NCI-H345 treated with DMSO at 0.1 percent for 48 hours (cell line): ENCODE measurements at regions not wholly inside any gene's neighbourhood (a gene's known extent, or its start where the extent isn't known, plus 50 kb on each side); places are given as distances from the start of the nearest gene placed in this dataset.

Experiments
- DNase-seq: peaks from one replicate; lab custom pipeline; 2025; ENCODE audit not compliant: unreplicated experiment; lab: John Stamatoyannopoulos, UW

DNA sequence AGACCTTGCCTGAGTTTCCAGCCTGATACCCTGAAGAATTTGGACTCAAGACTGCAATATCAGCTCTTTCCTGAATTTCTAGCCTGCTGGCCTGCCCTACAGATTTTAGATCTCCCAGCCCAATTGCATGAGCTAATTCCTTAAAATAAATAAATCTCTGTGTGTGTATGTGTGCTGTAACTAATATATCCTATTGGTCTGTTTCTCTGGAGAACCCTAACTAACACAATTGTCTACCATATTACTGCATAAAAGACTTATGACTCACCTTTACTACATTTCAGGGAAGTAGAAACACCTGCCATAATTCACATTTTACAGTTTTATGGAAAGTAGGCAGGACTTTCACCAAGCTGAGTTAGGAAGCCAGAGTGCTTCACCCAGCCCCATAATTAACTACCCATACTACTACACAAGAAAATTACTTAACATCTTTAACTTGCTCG, 90.7 kb upstream of the BEND6 start:
- no peak for DNase-seq

DNA sequence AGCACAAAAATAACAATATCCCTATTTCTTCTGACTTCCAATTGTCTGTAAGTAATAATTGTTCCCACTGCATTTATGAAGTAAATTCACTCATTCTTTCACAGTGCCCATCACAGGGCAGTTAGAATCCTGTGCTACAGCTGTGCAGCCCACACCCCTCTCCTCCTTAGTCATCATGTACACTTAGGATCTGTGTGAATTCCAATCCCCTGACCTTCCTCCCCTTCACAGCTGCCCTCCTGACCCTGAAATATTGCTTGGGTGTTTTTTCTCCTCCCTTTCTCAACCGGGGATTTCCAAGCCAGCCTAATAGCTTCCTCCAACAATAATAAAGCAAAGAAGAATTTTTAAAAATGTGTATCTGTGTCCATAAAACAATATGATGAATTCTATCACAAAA, 91.5 kb upstream of the BEND6 start:
- DNase-seq = no peak

DNA sequence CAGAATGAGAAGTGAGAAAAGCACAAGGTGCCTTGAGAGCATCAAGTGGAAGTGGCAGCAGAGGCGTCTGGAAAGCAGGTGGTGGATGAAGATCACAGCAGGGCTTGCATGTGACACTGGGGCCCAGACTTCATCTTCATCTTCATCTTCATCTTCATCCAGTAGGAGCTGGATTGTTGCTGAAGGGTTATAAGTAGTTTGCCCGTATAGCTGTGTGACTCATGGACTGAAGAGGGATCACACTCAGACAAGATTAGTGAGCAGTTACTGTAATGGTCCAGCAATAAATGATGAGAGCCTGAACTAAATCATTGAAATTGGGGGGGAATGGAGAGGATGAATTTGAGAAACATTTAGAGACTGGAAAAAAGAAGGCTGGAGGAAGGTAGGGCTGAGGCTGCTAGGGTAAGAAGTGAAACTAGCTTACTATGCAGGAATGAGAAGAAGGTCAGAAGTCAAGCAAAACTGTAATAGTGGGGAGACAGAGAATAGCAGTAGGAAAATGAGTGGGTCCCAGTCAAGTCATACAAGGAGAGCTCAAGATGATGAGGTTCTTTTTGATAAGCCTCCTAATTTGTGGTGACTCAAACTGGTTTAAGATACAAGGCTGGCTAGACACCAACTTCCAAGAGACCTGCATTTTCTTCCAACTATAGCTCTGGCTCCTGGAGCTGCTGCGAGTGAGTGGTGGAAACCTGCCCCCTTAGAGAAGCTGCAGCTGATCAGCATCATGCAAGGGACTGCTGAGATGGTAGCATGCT, 92.3 kb upstream of the BEND6 start:
- DNase-seq = no peak

DNA sequence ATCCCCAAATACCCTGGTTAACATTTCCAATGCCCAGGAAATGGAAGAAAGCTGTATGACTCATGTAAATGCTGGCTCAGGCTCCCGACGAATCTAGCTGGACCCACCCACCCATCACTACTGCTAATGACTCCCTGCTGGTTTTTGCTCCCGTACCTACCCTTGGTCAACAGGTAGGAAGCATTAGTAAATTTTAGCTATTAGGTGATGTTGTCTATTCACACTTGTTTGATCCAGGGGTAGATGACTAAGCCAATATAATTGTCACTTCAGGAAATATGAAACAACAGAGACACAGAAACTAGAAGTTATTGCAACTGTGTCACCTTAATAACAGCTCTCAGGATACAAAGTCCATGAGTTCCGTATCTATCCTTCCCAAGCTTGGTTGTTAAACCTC, 94.4 kb upstream of the BEND6 start:
- no peak for DNase-seq

DNA sequence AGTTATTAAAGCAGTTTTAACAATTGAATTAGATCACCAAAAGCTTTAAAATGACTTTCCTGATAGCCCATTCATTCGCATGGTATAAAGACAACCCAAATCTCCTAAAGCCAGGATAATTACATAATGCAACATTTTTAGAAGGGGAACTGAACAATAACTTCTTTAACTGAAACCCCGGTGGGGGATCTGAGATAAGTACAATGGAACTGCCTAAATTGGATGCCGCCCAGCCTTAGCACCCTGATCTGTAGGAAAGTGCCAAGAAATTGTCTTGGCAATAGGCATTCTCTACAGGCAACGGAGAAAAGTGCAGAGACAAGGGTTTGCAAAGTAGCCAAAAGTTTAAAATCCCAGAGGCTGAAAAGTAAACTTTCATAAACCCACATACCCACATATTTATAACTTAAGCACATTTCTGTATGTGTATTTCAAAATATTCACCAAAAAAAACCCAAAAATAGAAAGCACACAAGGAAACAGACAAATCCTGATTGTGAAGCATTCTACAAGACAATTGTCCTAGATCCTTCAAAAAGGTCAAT, 98.8 kb upstream of the BEND6 start:
- DNase-seq = no peak

DNA sequence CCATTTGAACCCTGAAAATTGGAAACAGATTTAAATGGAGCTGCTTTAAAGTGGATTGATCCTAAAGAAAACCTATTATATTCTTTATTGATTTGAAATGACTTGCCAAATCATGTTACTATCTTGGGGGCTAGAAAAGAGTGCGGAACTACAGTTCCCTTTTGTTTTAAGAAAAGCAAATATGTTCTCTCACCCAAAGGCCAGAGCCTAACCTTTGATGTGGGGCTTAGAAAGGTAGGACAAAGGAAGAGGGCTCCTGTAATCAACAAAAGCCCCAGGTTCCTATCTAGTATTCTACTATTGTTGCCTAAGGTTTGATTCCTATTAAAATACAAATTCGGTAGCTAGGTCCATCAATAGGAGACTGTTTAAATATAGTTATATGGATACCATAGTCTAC, 100.8 kb upstream of the BEND6 start:
- DNase-seq = no peak

DNA sequence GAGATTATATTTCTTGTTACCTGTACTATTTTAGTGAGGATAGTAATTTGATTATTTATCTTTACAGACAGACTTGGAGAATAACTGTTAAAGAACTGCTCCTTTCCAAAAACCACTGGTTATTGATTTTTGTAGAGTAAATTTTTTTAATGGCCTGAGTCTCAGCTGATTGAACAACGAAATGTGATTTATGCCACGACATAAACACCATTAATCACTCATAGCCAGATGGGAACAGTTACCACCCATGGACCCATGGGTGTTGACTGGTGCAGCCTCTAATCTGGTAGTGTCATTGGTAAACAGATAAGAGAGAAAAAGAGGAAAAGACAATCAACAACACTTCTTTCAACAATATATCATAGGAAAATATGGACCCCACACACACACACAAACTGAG, 101.4 kb upstream of the BEND6 start:
- no peak for DNase-seq

DNA sequence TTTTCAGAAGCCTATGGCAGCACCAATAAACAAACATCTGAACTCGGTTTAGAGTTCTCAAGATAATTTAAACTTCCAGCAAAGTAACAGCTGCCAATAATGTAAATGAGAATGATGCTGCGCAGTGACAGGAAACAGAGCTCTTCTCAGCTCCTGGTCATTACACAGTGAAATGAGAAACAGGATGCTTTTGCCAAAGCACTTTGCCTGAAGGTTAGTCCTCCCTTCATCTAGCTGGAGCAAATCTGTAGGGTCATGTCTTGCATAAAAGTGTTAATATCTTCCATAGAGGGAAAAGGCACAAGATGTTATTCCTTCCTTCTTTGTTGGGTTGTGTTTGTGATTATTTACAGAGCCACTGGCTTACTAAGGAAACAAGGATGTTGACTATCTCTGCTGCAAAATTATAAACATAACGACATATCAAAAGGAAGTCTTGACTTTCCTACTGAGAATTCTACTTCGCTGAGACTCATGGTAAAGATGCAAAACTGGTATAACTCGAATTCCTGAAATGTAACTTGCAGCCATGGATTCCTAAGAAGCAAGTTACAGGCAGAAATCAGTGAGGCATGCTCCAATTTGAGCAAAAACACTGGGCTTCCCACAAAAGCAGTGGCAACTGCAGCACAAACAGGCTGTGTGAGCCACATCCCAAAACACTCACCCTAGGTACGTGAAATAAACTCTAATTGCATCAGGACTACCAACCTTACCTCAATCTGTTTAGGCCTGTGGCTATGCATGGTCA, 102.5 kb upstream of the BEND6 start:
- no peak for DNase-seq

DNA sequence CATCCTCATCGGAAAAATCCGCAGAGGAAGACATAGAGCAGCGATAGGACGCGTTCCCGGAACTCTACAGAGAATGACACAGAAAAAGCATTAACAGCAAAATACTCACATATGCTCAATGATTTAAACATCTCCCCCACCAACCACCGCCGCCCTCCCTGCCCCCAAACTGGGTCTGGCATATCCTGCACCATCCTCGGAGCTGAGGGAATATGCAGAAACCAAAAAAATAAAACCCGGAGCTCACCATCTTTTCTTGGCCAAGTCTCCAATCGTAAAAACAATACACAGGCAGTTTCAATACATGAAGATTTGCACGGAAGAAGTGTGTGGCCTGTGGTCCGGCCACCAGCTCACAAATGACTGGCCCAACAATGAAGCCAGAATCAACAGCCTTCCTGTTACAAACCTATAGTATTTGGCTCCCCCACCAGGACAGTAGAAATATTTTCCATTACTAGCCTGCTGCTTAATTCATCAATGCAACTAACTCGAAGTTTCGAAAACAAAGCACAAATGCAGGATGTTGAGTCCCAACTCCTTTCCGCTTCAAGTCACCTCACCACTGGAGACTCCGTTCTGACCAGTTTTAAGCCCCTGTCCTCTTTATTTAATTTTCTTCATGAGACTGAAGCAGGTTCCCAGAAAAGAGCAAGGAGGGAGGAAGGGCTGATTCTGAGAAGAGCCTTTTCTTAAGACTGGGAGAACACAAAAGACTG, 103.2 kb upstream of the BEND6 start:
- peak; percentile 77 for DNase-seq

DNA sequence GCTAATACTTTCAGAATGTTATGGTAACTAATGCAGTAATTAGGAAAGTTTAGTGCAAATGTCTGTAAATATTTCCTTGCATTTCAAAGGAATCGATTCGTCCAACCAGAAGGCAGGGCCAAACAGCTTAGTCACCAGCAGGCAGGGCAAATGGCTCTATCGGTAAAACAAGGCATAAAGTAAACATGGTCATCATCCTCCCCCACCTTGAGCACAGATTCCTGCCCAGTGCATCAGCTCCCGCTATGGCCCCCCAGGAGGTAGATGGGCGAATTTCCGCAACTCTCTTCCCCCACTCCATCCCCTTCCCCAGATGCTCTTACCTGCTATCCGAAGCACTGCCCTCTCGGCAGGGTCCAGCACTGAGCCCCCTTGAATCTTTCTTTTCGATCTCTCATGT, 103.8 kb upstream of the BEND6 start:
- no peak for DNase-seq

DNA sequence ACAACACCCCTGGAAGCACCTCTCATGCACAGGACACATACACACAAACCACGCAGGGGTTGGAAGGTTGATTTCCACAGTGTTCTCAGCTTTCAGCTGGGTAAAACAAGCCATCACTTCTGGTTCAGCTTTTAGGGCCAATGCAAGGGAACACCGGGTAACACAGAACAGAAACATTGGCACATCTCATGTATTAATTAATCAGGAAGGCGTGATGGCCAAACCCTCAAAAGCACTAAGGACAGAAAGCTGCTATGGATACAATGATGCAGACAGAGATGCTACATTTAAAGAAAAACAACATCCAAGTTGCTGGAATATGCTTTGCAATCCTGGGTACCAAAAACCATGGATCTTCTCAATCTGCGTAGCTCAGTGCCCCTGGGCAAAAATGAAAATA, 104.3 kb upstream of the BEND6 start:
- no peak for DNase-seq

DNA sequence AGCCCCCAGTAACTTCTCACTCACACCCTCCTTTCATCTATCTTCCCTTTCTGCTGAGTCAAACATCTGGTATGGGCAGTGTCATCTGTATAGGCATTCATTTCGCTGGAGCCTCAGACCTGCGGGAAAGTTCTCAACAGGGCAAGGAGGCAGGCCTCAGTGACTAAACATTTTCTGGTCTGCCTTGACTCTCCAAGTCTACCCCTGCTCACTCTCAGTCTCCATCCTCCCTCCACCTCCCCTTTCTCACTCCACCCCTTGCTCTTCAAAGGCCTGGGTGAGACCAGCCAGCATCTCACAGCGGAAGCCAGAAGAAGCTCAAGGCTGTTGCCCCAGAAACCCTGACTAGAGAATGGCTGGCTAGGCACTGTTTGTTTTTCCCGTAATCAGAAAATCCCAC, 105.0 kb upstream of the BEND6 start:
- DNase-seq = no peak

DNA sequence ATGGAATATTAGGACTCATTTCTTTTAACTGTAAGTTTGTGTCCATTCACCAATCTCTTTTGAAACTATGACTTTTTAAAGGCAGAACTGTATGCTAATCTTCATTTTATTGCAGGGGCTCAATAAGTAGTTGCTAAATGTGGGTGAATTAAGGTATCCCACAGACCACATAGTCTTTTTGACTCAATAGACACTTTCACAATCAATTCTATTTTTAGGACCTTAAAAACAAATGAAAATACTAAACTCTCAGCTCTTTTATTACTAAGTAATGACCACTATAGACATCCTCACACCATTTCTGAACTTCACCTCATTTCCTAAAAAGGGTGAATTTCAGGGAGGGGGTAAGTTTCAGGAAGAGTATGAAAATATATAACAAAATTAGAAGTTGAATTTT, 106.8 kb upstream of the BEND6 start:
- DNase-seq = no peak

DNA sequence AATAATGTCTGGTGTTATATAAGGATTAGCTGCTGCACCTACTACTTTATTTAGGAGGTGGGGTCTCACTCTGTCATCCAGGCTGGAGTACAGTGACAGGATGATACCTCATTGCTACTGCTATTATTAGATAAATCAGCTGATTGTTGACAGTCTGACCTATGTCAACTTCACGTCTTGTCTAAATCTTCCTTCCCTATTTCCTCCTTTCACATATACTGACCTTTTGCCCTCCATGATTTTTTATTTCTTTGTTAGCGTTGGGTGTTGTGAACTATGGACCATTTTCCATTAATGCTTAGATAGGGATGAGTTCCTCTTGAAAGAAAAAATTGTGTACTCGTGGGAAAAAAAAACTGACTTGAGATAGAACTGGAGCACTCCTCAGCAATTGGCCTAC, 109.9 kb upstream of the BEND6 start:
- no peak for DNase-seq

DNA sequence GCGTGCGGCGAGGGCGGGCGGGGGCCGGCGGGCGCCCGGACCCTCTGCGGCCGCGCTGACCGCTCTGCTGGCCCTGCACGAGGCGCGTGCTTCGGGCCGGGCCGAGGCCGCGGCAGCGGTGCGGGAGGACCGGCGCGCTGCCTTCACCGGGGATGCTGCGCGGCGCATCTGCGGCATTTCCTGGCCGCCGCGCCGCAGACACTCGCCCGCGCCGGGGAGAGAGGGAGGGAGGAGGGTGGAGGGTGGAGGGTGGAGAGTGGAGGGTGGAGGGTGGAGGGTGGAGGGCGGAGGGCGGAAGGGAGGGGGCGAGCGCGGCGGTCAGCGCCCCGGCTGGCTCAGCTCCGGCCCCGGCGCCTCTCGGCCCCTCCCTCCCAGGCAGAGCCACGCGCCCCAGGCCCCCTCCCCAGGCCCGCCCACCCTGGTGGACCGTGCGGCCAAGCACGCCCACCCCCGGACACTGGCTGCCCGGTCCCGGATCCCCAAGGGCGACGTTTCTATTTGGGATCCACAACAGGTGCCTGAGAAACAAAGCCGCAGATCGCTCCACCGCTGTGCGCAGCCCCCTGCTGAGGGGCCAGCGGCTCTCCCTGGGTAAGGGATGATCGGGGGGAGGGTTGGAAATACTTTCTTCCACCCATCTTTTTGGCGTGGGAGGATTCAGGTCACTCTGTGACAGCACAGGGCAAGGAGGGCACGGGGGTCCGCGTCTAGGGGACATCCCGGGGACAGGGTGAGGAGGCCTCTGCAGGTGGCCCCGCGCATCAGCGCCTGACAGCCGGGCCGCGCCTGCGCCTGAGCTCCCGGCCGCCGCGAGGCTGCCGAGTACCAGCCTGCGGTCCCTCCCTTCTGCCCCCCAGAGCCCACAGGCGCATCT, 111.2 kb upstream of the BEND6 start:
- peak; percentile 65 for DNase-seq

DNA sequence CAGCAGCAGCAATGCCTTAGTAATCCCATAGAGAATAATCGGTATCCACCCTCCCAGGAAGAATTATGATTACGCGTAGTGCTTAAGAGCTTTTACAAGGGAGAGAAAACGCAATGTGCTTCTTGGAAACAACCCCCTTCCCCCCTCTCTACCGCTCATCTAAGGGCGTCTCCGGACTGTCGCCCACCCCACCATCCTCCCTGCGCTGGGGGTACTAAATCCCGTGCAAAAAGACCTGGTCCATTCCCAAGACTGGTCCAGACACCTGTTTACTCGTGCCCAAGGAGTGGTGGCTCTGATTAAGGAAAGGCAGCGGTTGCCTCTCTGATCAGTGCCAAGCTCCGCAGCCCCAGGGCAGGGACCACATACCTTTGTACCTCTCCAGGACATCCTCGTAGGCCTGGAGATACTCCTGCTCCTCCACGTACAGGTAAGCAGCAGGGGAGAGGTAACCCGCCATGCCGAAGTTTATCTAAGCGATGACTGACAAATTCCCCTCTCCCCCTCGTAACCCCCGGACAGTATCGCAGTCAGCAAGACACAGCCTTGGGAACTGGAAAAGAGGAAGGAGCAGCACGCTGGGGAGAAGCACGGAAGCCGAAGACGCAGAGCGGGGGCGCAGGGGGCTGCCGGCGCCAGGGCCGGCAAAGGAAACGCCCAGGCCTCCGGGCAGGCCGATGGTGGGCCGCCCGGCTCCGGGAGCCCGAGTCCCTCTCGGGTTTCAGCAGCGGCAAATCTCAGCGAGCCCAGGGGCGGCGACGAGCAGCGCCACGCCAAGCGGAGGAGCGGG, 112.0 kb upstream of the BEND6 start:
- DNase-seq = peak; percentile 42

DNA sequence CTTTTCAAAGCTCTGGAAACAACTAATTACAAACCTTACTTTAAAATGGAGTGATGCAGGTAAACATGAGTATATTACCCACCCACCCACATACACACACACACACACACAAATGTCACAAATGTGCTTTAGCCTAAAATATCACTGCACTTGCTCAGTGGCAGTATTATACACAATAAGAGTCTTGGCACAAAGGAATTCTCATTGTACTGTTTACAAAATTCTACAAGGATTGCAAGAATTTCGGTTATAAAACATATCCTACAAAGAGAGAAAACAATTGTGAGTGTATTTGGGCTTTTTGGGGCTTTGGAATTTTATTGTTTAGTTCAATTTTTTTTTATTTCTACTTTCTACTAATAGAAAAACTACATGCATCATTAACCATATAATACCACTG, 113.2 kb upstream of the BEND6 start:
- DNase-seq = no peak

DNA sequence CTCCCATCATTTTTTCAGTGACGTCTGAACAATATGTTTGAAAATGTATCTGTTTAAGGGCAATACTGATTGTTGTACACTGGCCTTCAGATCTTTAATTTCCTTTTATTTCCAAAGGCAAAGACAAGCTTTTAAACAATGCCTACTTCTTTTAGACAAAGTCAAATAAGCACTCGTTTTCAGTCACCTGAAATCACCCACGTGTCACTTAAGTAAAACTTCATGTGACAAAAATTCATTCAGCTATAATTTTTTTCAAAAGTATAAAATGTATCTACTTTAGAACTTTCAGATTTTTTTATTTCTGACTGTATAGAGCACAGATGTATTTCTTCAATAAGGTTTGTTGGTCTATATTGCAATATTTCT, 113.5 kb upstream of the BEND6 start:
- DNase-seq = no peak

DNA sequence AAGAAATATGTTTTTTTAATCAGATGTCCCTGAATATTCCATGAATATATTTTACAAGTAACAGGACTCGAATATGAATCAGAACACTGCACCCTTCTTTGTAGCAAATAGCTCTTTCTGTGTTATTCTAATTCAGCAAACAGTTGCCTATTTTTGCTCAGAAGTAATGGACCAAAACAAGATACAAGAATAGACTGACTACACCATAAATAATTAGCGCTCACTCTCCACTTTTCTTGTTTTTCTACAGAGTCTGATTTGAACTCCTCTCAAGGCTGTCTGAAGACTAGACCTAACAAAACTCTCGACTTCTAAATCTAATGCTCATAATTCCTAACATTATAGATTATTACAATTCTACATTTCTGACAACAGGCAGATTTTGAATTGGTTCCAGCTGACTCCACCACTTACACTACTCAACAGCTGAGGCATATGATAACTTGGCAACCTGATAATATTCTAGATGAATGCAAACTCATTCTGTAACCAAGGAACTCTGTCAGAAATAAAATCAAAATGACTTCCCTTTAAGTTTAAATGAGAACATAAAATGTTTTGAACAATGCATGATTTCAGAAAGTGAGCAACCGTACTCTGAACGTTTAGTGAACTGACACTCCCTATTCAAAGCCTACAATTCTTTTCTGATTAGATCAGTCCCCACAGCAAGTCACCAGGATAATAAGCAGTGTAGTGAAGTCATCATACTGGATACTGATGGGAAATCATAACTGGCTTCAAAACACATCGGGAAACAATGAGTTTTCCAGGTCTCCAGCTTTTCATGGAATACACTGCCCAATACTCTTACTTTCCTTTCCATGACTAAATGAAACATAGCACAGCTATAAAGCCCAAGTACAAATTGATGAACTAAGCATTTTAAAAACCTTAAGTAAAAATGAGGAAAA, 114.2 kb upstream of the BEND6 start:
- DNase-seq = no peak
